ENCODE measurements at regions not wholly inside any gene's neighbourhood (a gene's known extent, or its start where the extent isn't known, plus 50 kb on each side); places are given as distances from the start of the nearest gene placed in this dataset.

DNA sequence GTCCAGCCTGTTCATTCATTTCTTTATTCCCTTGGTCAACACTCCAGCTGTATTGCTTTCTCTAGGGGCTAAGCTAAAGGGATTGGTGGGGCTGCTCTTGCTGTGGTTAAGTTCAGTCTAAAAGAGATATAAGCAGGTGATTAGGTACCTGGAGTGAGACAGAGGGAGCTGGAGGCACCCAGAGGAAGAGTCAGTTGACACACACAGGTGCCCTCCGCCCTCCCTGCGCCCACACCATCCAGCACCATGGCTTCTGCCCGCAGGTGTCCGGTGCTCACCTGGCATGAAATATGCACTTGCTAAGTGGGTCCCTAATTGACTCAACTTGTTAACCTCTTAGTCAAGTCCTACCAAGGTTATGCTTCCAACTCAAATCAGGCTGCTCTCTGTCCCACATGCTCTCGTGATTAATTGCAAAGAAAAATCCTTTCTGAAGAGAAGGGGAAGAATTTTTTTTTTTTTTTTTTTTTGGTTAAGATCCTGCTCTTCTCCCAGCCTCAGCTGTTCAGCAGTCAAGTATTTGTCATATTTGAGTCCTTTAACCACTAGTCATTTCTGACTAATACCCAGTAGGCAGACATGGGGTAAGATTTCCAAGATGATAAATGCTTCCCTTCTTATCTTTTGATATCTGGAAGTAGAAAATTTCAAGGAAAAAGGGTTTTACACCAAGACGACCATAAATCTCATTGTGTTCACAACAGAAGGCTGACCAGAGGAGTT is 199.8 kb upstream of the WSCD1 start:
- TF ChIP-seq, protein P1, sequence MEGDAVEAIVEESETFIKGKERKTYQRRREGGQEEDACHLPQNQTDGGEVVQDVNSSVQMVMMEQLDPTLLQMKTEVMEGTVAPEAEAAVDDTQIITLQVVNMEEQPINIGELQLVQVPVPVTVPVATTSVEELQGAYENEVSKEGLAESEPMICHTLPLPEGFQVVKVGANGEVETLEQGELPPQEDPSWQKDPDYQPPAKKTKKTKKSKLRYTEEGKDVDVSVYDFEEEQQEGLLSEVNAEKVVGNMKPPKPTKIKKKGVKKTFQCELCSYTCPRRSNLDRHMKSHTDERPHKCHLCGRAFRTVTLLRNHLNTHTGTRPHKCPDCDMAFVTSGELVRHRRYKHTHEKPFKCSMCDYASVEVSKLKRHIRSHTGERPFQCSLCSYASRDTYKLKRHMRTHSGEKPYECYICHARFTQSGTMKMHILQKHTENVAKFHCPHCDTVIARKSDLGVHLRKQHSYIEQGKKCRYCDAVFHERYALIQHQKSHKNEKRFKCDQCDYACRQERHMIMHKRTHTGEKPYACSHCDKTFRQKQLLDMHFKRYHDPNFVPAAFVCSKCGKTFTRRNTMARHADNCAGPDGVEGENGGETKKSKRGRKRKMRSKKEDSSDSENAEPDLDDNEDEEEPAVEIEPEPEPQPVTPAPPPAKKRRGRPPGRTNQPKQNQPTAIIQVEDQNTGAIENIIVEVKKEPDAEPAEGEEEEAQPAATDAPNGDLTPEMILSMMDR (IDR thresholded peaks at IDR 0.05), result no peak
- TF ChIP-seq EP300 (IDR thresholded peaks at IDR 0.05), result no peak
- no peak for TF ChIP-seq POLR2A (IDR thresholded peaks at IDR 0.05)

Measured in tibial nerve (tissue), 4 donors.